AML-193 (cell line): ENCODE measurements at regions not wholly inside any gene's neighbourhood (a gene's known extent, or its start where the extent isn't known, plus 50 kb on each side); places are given as distances from the start of the nearest gene placed in this dataset.
"Not testable (repeated sequence)": the region's sequence is repeated elsewhere in the genome, so short reads cannot be mapped to it uniquely, and the experiment has no call there.

Source experiments
- DNase-seq, 2 experiments: peaks; one replicate each; lab custom pipeline; 2025; lab: John Stamatoyannopoulos, UW

DNA sequence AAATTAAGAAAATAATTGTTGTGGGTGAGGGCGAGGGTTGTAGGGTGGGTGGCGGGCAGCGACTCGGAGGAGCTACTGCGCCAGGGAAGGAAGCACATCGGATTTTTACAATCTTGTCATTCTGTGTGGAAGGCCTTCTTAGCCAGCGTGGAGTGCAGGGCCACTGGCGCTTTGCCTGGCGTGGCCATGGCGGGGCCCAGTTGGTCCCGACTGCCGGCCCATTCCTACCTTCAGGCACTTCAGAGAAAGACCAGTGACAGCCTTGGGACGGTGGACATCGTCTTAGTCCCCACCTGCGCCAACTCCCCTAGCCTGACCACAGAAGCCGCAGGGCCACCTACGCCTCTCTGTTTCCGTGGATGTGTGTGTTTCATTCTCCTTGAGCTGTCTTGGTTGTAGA, 136.9 kb upstream of the NEGR1 start:
- DNase-seq: no peak

DNA sequence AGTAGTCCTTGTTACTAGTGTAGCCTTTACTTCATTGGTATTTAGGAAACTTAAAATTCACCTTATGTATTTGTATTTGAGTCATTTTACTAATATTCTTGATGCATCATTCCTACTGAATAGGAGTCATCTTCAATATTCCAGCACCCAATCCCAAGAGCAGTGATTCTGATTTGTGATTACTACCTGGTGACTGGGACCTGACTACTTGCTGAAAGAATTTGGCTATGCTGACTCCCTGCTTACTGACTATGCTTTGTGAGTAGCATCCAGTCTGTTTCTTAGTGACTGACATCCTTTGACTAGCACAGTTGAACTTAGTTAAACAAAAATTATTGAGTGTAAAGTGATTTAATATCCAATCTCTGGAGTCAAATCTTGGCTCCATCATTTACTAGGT, 129.9 kb upstream of the NEGR1 start:
- no peak for DNase-seq

GRCh38 chr1:72399807-72400206, 117.5 kb upstream of the NEGR1 start:
- no peak for DNase-seq

DNA sequence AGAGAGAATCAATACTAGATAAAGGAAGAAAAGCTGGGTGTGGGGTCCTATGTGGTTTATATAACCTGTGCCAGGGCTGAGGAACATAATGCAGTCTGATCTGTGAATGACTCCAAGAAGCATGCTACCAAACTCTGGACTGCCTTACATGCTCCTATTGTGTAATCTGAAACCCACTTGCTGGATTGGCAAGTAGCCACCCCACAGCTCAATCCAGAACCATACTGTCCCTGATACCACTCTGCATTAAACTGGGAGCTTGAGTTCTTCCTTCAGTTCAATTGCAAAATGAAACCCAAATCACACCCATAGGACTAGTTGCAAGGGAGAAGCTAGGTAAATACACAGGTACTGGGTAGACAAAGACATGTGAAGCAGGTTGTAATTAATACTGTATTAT, 115.4 kb upstream of the NEGR1 start:
- no peak for DNase-seq

DNA sequence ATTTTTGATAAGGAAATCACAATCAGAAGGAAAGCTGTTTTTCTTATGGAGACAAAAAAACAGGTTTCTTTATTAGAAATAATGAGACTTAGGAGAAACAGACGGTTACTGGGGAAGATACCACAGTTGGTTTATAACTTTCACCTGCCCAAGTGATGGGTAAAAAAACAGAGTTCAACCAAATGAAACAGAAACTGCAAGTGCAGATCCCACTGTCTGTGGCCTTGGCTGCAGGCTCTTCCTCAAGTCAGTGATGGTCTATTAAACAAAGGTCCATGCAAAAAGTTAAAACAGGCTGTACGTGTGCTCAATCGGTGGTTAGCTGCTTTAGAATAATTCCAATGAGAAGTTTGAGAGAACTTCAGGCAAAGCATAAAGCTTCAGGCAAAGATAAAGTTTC, 112.1 kb upstream of the NEGR1 start:
- no peak for DNase-seq

- no peak for DNase-seq
Measured at GRCh38 chr1:72379072-72379471, 96.7 kb upstream of the NEGR1 start.

DNA sequence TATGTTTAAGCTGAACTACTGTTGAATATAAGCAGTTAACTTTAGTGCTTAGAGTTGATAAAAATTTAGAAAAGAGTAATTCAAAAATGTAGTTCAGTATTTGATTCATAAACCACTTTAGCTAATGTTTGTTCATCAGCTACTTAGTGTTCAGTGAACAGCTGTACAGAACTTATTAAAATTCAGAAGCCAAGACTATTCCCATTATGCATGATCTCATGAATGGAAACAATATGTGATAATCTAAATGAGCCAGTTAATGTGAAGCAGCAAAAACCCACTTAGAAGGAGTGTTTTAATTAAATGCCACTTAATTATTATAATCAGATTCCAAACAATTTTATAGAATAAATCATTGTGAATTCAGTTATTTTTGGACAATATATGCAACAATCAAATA, 92.9 kb upstream of the NEGR1 start:
- no peak for DNase-seq

- no peak for DNase-seq
Measured at GRCh38 chr1:72371259-72372035, 89.1 kb upstream of the NEGR1 start.

DNA sequence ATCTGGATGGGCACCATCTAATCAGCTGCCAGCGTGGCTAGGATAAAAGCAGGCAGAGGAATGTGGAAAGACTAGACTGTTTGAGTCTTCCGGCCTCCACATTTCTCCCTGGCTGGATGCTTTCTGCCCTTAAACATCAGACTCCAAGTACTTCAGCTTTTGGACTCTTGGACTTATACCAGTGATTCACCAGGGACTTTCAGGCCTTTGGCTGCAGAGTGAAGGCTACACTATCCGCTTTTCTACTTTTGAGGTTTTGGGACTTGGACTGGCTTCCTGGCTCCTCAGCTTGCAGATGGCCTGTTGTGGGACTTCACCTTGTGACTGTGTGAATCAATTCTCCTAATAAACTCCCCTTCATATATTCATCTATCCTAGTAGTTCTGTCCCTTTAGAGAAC, 88.5 kb upstream of the NEGR1 start:
- DNase-seq: not testable (repeated sequence)

DNA sequence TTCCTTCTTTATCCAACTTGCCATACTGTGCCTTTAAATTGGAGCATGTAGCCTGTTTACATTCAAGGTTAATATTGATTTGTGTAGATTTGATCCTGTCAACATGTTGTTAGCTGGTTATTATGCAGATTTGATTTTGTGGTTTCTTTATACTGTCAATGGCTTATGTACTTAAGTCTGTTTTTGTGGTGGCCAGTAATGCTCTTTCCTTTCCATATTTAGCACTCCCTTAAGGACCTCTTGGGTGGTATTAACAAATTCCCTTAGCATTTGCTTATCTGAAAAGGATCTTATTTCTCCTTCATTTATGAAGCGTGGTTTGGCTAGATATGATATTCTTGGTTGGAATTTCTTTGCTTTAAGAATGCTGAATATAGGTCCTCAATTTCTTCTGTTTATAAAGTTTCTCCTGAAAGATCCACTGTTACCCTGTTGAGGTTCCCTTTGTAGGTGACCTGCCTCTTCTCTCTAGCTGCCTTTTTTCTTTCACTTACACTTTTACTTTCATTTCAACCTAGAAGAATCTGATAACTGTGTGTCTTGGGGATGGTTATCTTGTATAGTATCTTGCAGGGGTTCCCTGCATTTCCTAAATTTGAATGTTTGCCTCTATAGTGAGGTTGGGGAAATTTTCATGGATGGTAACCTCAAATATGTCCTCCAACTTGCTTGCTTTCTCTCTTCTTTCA, 86.9 kb upstream of the NEGR1 start:
- no peak for DNase-seq

DNA sequence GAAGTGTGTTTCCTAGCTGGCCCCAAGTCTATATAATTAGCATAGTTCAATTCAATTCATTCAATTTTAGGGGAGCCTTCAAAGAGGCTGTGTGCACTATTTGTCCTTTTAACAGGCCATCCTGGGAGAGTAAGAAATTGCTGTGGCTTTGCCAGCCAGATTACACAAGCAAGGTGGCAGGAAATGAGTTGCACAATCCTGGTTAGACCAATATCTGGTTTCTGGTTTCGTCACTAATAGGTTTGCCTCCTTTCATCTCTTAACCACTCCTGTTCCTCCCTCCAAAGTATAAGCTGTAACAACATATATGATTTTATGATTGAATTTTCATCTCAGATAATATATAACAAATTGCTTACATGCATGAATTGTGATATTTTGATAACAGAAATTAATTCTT, 84.1 kb upstream of the NEGR1 start:
- peak; percentile 84 to 96 for DNase-seq

DNA sequence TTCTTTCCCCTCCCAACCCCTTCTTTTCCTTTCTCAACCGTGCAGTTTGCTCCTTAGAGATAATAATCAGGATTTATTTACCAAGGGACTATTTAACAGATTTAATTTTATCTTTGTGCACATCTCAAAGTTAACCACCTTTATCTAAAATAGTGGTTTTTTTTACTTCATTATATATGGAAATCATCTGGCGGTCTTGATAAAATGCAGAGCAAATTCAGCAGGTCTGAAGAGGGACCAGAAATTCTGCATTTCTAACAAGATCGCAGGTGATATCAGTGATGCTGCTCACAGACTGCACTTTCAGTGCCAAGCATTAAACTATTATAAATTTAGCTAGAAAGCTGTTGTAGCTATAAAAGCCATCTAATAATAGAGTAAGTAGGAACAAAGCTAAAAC, 83.4 kb upstream of the NEGR1 start:
- DNase-seq: no peak

- DNase-seq: no peak
Measured at GRCh38 chr1:72362538-72362937, 80.2 kb upstream of the NEGR1 start.

- DNase-seq: no peak
Measured at GRCh38 chr1:72357411-72357810, 75.1 kb upstream of the NEGR1 start.

- no peak for DNase-seq
Measured at GRCh38 chr1:72355899-72356298, 73.6 kb upstream of the NEGR1 start.

DNA sequence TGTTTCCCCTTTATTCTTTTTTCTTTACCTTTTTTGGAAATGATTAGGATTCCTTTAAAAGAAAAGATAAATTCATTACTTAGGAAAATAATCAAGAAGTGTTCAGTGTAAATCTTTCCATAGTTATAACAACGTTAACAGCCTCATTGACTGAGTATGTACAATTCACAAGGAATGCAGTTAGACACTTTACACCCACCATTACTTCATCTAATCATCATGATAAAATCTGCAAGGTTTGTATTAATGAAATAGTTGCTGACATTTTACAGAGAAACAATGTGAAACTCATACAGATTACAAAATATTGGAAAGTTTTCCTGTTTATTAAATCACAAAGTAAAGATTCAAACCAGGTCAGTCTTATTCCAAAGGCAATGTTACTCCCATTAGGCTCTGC, 59.3 kb upstream of the NEGR1 start:
- no peak for DNase-seq

GRCh38 chr1:72336776-72337175, 54.4 kb upstream of the NEGR1 start:
- DNase-seq: no peak
